ENCODE measurements at regions not wholly inside any gene's neighbourhood (a gene's known extent, or its start where the extent isn't known, plus 50 kb on each side); places are given as distances from the start of the nearest gene placed in this dataset.

DNA sequence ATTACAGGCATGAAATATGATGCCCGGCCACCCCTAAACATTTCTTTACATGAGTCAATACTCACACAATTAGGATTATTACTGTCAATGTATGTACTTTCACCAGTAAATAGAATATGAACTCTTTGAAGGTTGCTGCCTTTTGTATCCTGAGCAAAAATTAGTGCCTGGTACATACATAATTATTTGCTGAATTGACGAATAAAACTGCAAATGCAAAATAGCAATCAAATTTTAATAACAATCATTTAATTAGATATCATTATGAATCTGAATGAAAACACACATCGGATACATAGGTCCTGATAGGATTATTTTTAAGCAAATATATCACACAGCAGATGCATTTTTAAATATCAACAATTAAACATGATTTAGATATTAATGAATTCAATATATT lies 253.1 kb upstream of the HSFY2 start:
- no peak for TF ChIP-seq POLR2A (IDR thresholded peaks at IDR 0.05)
- no peak for TF ChIP-seq CTCF (IDR thresholded peaks at IDR 0.05)
- no peak for TF ChIP-seq POLR2AphosphoS5 (IDR thresholded peaks at IDR 0.05)
